ENCODE measurements at regions not wholly inside any gene's neighbourhood (a gene's known extent, or its start where the extent isn't known, plus 50 kb on each side); places are given as distances from the start of the nearest gene placed in this dataset.

DNA sequence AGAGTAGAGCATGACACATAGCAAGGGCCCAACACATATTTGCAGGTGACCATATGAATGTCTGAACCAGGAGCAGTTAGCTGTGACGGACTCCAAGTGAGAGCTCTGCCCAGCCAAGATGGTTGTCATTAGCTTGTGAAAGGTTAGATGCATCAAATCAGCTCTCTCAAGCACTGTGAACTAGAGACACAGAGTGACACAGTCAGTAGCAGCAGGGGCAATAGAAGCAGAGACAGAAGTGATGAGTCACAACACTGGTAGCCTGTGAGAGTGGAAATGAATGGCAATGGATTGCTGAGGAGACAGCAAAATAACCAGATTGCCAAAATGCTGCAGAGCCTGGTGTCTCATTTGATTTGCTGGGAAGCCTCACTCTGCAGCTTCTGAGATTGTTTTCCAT is 558.9 kb downstream of the PKHD1 start:
- Histone ChIP-seq H3K4me3 (no peak overlapping the region), H3K9me2 (ENCODE audit: insufficient read depth) (0 out of 2 replicates have a peak, but pooled peaks cover 2% of the 10 kb centered on the region), H3K4me2 (no peak overlapping the region), H4K20me1 (replicated peaks; ENCODE audit: insufficient read depth) (no peaks in the 10 kb centered on the region), H3F3A (replicated peaks; ENCODE audit: low read depth) (no peaks in the 10 kb centered on the region), H2AFZ (peak overlapping the region; percentile 64; the same call in 1 of the 2 replicates), H3K27me3 (ENCODE audit: insufficient read depth) (no peaks in the 10 kb centered on the region), H3K4me1 (ENCODE audit: insufficient read depth) (no peaks in the 10 kb centered on the region), H3K36me3 (ENCODE audit: insufficient read depth) (no peaks in the 10 kb centered on the region), H3K27ac (ENCODE audit: low read depth) (no peak overlapping the region), H3K79me2 (replicated peaks; ENCODE audit: insufficient read depth) (no peaks in the 10 kb centered on the region)
- DNase-seq (ENCODE audit: low spot score) (no peak), ATAC-seq (no peak)
- no peak for TF ChIP-seq ZNF331 (CRISPR knock-in tag; IDR thresholded peaks at IDR 0.05; ENCODE audit: low read depth)
- TF ChIP-seq CREB1 (CRISPR knock-in tag; IDR thresholded peaks at IDR 0.05; ENCODE audit: low read depth): no peak
- no peaks in the 10 kb centered on the region; the same call in 2 of the 3 replicates for H3K36me3 Mint-ChIP-seq (ENCODE audit: low read depth)
- no peaks in the 10 kb centered on the region for H3K27me3 Mint-ChIP-seq (ENCODE audit: insufficient read depth, low read depth, poor library complexity)
- H3K4me1 Mint-ChIP-seq: peaks cover 19% of the 10 kb centered on the region
- no peaks in the 10 kb centered on the region; the same call in 2 of the 3 replicates for H3K9me3 Mint-ChIP-seq
- no peak overlapping the region for H3K27ac Mint-ChIP-seq
- no peak overlapping the region for H3K4me3 Mint-ChIP-seq

DNA sequence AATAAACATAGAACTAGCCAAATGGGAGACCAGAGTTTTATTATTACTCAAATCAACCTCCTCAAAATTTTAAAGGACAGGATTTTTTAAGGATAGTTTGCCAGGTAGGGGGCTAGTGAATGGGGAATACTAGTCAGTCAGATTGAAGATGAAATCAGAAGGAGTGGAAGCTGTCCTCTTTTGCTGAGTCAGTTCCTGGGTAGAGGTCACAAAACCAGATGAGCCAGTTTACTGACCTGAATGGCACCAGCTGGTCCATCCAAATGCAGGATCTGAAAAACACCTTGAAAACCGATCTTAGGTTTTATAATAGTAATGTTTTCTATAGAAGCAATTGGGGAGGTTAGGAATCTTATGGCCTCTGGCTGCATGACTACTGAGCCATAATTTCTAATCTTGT is 558.2 kb downstream of the PKHD1 start:
- Mint-ChIP-seq H3K36me3 (ENCODE audit: low read depth) (no peaks in the 10 kb centered on the region; the same call in 2 of the 3 replicates), H3K9me3 (no peaks in the 10 kb centered on the region; the same call in 2 of the 3 replicates), H3K4me3 (no peak overlapping the region), H3K4me1 (peaks cover 20% of the 10 kb centered on the region), H3K27me3 (ENCODE audit: insufficient read depth, low read depth, poor library complexity) (no peaks in the 10 kb centered on the region), H3K27ac (no peak overlapping the region)
- Histone ChIP-seq H3K79me2 (replicated peaks; ENCODE audit: insufficient read depth) (no peaks in the 10 kb centered on the region), H3K27ac (ENCODE audit: low read depth) (no peak overlapping the region), H3K27me3 (ENCODE audit: insufficient read depth) (no peaks in the 10 kb centered on the region), H3K4me1 (ENCODE audit: insufficient read depth) (peaks cover 2% of the 10 kb centered on the region), H3K4me2 (no peak overlapping the region), H3F3A (replicated peaks; ENCODE audit: low read depth) (no peaks in the 10 kb centered on the region), H3K4me3 (no peak overlapping the region), H2AFZ (no peak overlapping the region), H4K20me1 (replicated peaks; ENCODE audit: insufficient read depth) (no peaks in the 10 kb centered on the region), H3K9me2 (ENCODE audit: insufficient read depth) (peaks cover 7% of the 10 kb centered on the region; the same call in 1 of the 2 replicates), H3K36me3 (ENCODE audit: insufficient read depth) (no peaks in the 10 kb centered on the region)
- DNase-seq (ENCODE audit: low spot score) (peak; percentile 17), ATAC-seq (no peak)
- TF ChIP-seq ZNF462 (CRISPR knock-in tag; IDR thresholded peaks at IDR 0.05) (no peak), ZNF331 (CRISPR knock-in tag; IDR thresholded peaks at IDR 0.05; ENCODE audit: low read depth) (no peak), JUNB (IDR thresholded peaks at IDR 0.05; ENCODE audit: unreplicated experiment) (no peak), CREB1 (CRISPR knock-in tag; IDR thresholded peaks at IDR 0.05; ENCODE audit: low read depth) (no peak), EZH2phosphoT487 (IDR thresholded peaks at IDR 0.05; ENCODE audit: unreplicated experiment) (no peak), ETS1 (IDR thresholded peaks at IDR 0.05) (no peak), ZNF114 (CRISPR knock-in tag; IDR thresholded peaks at IDR 0.05) (no peak), NANOG (IDR thresholded peaks at IDR 0.05; ENCODE audit: borderline replicate concordance) (no peak), EZH2 (IDR thresholded peaks at IDR 0.05; ENCODE audit: low read depth, unreplicated experiment) (no peak)
- TF ChIP-seq, protein P1, sequence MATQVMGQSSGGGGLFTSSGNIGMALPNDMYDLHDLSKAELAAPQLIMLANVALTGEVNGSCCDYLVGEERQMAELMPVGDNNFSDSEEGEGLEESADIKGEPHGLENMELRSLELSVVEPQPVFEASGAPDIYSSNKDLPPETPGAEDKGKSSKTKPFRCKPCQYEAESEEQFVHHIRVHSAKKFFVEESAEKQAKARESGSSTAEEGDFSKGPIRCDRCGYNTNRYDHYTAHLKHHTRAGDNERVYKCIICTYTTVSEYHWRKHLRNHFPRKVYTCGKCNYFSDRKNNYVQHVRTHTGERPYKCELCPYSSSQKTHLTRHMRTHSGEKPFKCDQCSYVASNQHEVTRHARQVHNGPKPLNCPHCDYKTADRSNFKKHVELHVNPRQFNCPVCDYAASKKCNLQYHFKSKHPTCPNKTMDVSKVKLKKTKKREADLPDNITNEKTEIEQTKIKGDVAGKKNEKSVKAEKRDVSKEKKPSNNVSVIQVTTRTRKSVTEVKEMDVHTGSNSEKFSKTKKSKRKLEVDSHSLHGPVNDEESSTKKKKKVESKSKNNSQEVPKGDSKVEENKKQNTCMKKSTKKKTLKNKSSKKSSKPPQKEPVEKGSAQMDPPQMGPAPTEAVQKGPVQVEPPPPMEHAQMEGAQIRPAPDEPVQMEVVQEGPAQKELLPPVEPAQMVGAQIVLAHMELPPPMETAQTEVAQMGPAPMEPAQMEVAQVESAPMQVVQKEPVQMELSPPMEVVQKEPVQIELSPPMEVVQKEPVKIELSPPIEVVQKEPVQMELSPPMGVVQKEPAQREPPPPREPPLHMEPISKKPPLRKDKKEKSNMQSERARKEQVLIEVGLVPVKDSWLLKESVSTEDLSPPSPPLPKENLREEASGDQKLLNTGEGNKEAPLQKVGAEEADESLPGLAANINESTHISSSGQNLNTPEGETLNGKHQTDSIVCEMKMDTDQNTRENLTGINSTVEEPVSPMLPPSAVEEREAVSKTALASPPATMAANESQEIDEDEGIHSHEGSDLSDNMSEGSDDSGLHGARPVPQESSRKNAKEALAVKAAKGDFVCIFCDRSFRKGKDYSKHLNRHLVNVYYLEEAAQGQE (IDR thresholded peaks at IDR 0.05; ENCODE audit: unreplicated experiment): no peak
